GM12872 (cell line): ENCODE measurements at regions not wholly inside any gene's neighbourhood (a gene's known extent, or its start where the extent isn't known, plus 50 kb on each side); places are given as distances from the start of the nearest gene placed in this dataset.

Experiments
- CTCF ChIP-seq: IDR thresholded peaks from 3 replicates; pipeline ENCODE4 v1.5.1; 2011; ENCODE audit warnings: low read depth, mild to moderate bottlenecking, low read length, moderate library complexity; ENCODE audit not compliant: insufficient read depth

DNA sequence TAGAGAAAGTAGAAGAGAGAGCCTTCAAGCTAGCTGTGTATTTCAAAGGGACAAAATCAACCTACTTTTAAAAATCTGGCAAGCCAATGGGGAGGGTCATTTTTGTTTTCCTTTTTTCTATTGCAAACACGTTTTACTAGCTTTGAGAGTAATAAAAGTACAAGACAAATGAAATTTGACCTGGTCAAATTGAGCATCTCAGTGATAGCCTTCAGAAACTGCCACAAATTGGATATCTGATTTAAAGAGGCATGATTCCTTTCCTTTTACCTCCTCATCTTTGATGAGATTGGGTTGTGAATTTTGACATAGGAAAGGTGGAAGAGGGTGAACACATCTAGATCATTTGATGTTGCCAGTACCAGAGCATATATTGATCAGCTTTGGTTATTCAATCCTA lies 53.6 kb upstream of the RBMS3 start:
- no peak for TF ChIP-seq CTCF
